Thyroid gland (tissue), 4 donors: ENCODE measurements at regions not wholly inside any gene's neighbourhood (a gene's known extent, or its start where the extent isn't known, plus 50 kb on each side); places are given as distances from the start of the nearest gene placed in this dataset.

Source experiments
- DNase-seq, 2 donors: peaks; one replicate each; pipeline ENCODE4 v3.0.0-alpha.2; 2019
- H3K27ac ChIP-seq, 3 donors: fragments of 200-600 bp; sonication (generic); 1 replicate in 2 of 3; 2 replicates in 1 of 3; pipeline ENCODE4 v1.5.1; 2016 to 2019; ENCODE audit warnings: mild to moderate bottlenecking in 1 of 3, moderate library complexity in 1 of 3
- H3K27me3 ChIP-seq: fragments of 200-600 bp; sonication (generic); one replicate; pipeline ENCODE4 v1.5.1; 2019
- H3K36me3 ChIP-seq, 2 donors: fragments of 200-600 bp; sonication (generic); one replicate each; pipeline ENCODE4 v1.5.1; 2016 to 2019
- H3K4me1 ChIP-seq, 2 donors: fragments of 200-600 bp; sonication (generic); one replicate each; pipeline ENCODE4 v1.5.1; 2017 to 2019
- H3K4me3 ChIP-seq, 3 donors: fragments of 200-600 bp; sonication (generic); replicated peaks in 1 of 3; 1 replicate in 2 of 3; 2 replicates in 1 of 3; pipeline ENCODE4 v1.5.1; 2016; ENCODE audit warnings: mild to moderate bottlenecking in 1 of 3
- H3K9me3 ChIP-seq: fragments of 200-600 bp; sonication (generic); one replicate; pipeline ENCODE4 v1.5.1; 2017
- POLR2A ChIP-seq, 2 donors: fragments of 450-650 bp; IDR thresholded peaks; one replicate each; pipeline ENCODE4 v1.6.1; 2017; ENCODE audit warnings: antibody characterized with exemption in 2 of 2, mild to moderate bottlenecking in 2 of 2, moderate library complexity in 1 of 2
- WGBS, 2 donors: methylation state at CpG; one replicate each; pipeline ENCODE4 v1.1.5; 2017; 5-methylcytosine and 5-hydroxymethylcytosine counted together
- intact Hi-C: fragments of 100-400 bp; cut with DNase I; formaldehyde crosslinking; loops from one replicate; pipeline ENCODE4 v1.15.1; 2023
- TF ChIP-seq, protein P1 (sequence below), 6 experiments: fragments of 200-600 bp in 3 of 6; fragments of 450-650 bp in 3 of 6; sonication (generic) in 3 of 6; IDR thresholded peaks; one replicate each; pipeline ENCODE4 v1.5.1; 2016 to 2019; ENCODE audit warnings: antibody characterized with exemption in 6 of 6, mild to moderate bottlenecking in 2 of 6, inconsistent platforms in 1 of 6, moderate library complexity in 1 of 6

DNA sequence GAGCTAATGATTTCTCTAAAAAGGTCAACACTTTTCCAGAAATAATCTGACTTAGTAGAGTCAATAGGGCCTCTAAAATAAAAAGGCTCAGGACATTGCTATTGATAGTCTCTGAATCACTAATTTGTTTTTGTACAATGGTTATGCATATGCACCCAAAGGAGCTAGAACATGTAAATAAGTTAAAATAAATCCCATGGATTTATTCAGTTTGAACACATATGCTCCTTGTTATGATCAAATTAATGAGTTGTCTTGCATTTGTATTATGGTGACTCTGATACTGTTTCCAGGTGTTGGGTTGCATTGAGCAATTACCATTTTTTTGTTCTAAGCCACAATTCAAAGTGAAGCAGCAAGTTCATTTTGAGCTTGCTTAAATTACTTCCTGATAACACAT, 276.0 kb upstream of the TUSC1 start:
- H3K9me3 ChIP-seq: no peaks in the 10 kb centered on the region
- H3K4me3 ChIP-seq: no peak overlapping the region
- no peaks in the 10 kb centered on the region for H3K4me1 ChIP-seq
- no peak overlapping the region for H3K27ac ChIP-seq
- DNase-seq: no peak
- H3K36me3 ChIP-seq: no peaks in the 10 kb centered on the region
- no peaks in the 10 kb centered on the region for H3K27me3 ChIP-seq
- intact Hi-C loops: no loop called here
- no peak for TF ChIP-seq POLR2A (IDR thresholded peaks at IDR 0.05)
- TF ChIP-seq, protein P1, sequence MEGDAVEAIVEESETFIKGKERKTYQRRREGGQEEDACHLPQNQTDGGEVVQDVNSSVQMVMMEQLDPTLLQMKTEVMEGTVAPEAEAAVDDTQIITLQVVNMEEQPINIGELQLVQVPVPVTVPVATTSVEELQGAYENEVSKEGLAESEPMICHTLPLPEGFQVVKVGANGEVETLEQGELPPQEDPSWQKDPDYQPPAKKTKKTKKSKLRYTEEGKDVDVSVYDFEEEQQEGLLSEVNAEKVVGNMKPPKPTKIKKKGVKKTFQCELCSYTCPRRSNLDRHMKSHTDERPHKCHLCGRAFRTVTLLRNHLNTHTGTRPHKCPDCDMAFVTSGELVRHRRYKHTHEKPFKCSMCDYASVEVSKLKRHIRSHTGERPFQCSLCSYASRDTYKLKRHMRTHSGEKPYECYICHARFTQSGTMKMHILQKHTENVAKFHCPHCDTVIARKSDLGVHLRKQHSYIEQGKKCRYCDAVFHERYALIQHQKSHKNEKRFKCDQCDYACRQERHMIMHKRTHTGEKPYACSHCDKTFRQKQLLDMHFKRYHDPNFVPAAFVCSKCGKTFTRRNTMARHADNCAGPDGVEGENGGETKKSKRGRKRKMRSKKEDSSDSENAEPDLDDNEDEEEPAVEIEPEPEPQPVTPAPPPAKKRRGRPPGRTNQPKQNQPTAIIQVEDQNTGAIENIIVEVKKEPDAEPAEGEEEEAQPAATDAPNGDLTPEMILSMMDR (IDR thresholded peaks at IDR 0.05): no peak

- H3K36me3 ChIP-seq: no peaks in the 10 kb centered on the region
- DNase-seq: no peak
- no peaks in the 10 kb centered on the region for H3K4me1 ChIP-seq
- H3K27me3 ChIP-seq: no peaks in the 10 kb centered on the region
- H3K27ac ChIP-seq: no peak overlapping the region
- intact Hi-C loops: no loop called here
- no peaks in the 10 kb centered on the region for H3K9me3 ChIP-seq
- H3K4me3 ChIP-seq: no peak overlapping the region
- TF ChIP-seq POLR2A (IDR thresholded peaks at IDR 0.05): no peak
- TF ChIP-seq, protein P1 (IDR thresholded peaks at IDR 0.05): no peak
These were observed 269.9 kb upstream of the TUSC1 start for GRCh38 chr9:25948182-25948581.

GRCh38 chr9:25939126-25939525, 260.9 kb upstream of the TUSC1 start:
- Histone ChIP-seq H3K4me1 (no peaks in the 10 kb centered on the region), H3K27ac (no peak overlapping the region), H3K27me3 (no peaks in the 10 kb centered on the region), H3K9me3 (no peaks in the 10 kb centered on the region), H3K4me3 (no peak overlapping the region), H3K36me3 (no peaks in the 10 kb centered on the region)
- TF ChIP-seq, protein P1 (IDR thresholded peaks at IDR 0.05): no peak
- TF ChIP-seq POLR2A (IDR thresholded peaks at IDR 0.05): no peak
- WGBS, 2 donors: 77 to 90% methylated on average over 1 of the region's 1 CpG
- intact Hi-C loops: no loop called here
- no peak for DNase-seq

- H3K9me3 ChIP-seq: no peaks in the 10 kb centered on the region
- intact Hi-C loops: no loop called here
- H3K4me3 ChIP-seq: no peak overlapping the region
- H3K27me3 ChIP-seq: no peaks in the 10 kb centered on the region
- H3K36me3 ChIP-seq: no peaks in the 10 kb centered on the region
- 69 to 82% methylated on average over 1 of the region's 1 CpG for WGBS, 2 donors
- no peak for DNase-seq
- no peak overlapping the region for H3K27ac ChIP-seq
- TF ChIP-seq POLR2A (IDR thresholded peaks at IDR 0.05): no peak
- TF ChIP-seq, protein P1 (IDR thresholded peaks at IDR 0.05): no peak
- H3K4me1 ChIP-seq: no peaks in the 10 kb centered on the region
These were observed 257.8 kb upstream of the TUSC1 start for GRCh38 chr9:25936031-25936430.

DNA sequence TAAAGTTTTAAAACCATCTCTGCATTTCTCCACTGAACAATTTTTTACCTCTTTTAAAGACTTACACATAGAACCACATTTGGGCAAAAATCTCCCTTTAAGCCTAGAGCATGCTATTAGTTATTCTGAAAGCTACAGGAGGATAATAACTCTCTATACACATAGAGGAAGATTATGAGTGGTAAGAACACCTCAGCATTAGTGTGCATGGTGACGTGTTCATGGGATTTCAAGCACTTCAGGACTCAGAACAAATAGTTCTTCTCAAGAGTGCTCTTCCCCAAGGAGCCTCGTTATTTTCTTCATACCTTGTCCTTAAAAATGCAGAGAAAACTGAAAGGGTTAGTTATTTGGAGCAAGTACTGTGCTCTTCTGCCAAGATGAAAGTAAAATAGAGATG, 256.9 kb upstream of the TUSC1 start:
- WGBS, 2 donors: 29 to 33% methylated on average over 2 of the region's 2 CpGs
- peak; percentile 3 to 19 for DNase-seq

More for the DNA sequence above, 256.9 kb upstream of the TUSC1 start:
- TF ChIP-seq POLR2A (IDR thresholded peaks at IDR 0.05): no peak
- TF ChIP-seq, protein P1 (IDR thresholded peaks at IDR 0.05): no peak
- no peaks in the 10 kb centered on the region for H3K36me3 ChIP-seq
- H3K9me3 ChIP-seq: no peaks in the 10 kb centered on the region
- no peak overlapping the region for H3K4me3 ChIP-seq
- H3K27ac ChIP-seq: no peak overlapping the region
- H3K4me1 ChIP-seq: no peaks in the 10 kb centered on the region
- no peaks in the 10 kb centered on the region for H3K27me3 ChIP-seq
- intact Hi-C loops: no loop called here
